Type B pancreatic cell (in vitro differentiated cells): ENCODE measurements at regions not wholly inside any gene's neighbourhood (a gene's known extent, or its start where the extent isn't known, plus 50 kb on each side); places are given as distances from the start of the nearest gene placed in this dataset.

Experiments
- DNase-seq: peaks from one replicate; pipeline ENCODE4 v3.0.0; 2021; ENCODE audit warnings: mixed read lengths; ENCODE audit not compliant: unreplicated experiment; ENCODE audit errors: extremely low spot score
- H3K27ac Mint-ChIP-seq: 2 replicates; pipeline ENCODE4 v1.8.0; 2021; ENCODE audit warnings: mild to moderate bottlenecking, mixed read lengths
- H3K27me3 Mint-ChIP-seq: 2 replicates; pipeline ENCODE4 v1.8.0; 2021; ENCODE audit warnings: mixed read lengths
- H3K36me3 Mint-ChIP-seq: 2 replicates; pipeline ENCODE4 v1.8.0; 2021; ENCODE audit warnings: mixed read lengths
- H3K4me1 Mint-ChIP-seq: one replicate; pipeline ENCODE4 v1.8.0; 2021; ENCODE audit warnings: mixed read lengths; ENCODE audit not compliant: unreplicated experiment
- H3K4me3 Mint-ChIP-seq: 2 replicates; pipeline ENCODE4 v1.8.0; 2021; ENCODE audit warnings: mild to moderate bottlenecking, mixed read lengths
- H3K9me3 Mint-ChIP-seq: 2 replicates; pipeline ENCODE4 v1.8.0; 2021; ENCODE audit warnings: mixed read lengths
- CTCF ChIP-seq: fragments of 200-600 bp; sonication (generic); conservative IDR thresholded peaks from 2 replicates; pipeline ENCODE4 v1.5.0; 2021; ENCODE audit warnings: antibody characterized with exemption, mild to moderate bottlenecking

GRCh38 chr11:104564921-104565582 is 333.2 kb downstream of the CASP12 start:
- Mint-ChIP-seq H3K27ac (no peak overlapping the region), H3K4me3 (no peak overlapping the region), H3K9me3 (peaks cover 12% of the 10 kb centered on the region), H3K27me3 (no peaks in the 10 kb centered on the region), H3K36me3 (no peaks in the 10 kb centered on the region), H3K4me1 (no peaks in the 10 kb centered on the region)
- DNase-seq, result no peak
- TF ChIP-seq CTCF, result no peak

GRCh38 chr11:104556606-104557301 is 341.5 kb downstream of the CASP12 start:
- no peak for TF ChIP-seq CTCF
- no peaks in the 10 kb centered on the region for H3K27me3 Mint-ChIP-seq
- no peaks in the 10 kb centered on the region for H3K36me3 Mint-ChIP-seq
- peaks cover 11% of the 10 kb centered on the region for H3K4me1 Mint-ChIP-seq
- H3K9me3 Mint-ChIP-seq, result no peaks in the 10 kb centered on the region
- no peak for DNase-seq
- no peak overlapping the region for H3K27ac Mint-ChIP-seq
- H3K4me3 Mint-ChIP-seq, result no peak overlapping the region

GRCh38 chr11:104549019-104549418 is 349.2 kb downstream of the CASP12 start:
- Mint-ChIP-seq H3K36me3 (no peaks in the 10 kb centered on the region), H3K4me3 (no peak overlapping the region), H3K27ac (no peak overlapping the region), H3K4me1 (no peaks in the 10 kb centered on the region), H3K9me3 (no peaks in the 10 kb centered on the region), H3K27me3 (no peaks in the 10 kb centered on the region)
- no peak for TF ChIP-seq CTCF
- DNase-seq, result no peak

- H3K36me3 Mint-ChIP-seq, result no peaks in the 10 kb centered on the region
- H3K27me3 Mint-ChIP-seq, result no peaks in the 10 kb centered on the region
- no peak for TF ChIP-seq CTCF
- no peak for DNase-seq
- H3K9me3 Mint-ChIP-seq, result no peaks in the 10 kb centered on the region
- H3K27ac Mint-ChIP-seq, result no peak overlapping the region
- H3K4me1 Mint-ChIP-seq, result no peaks in the 10 kb centered on the region
- no peak overlapping the region for H3K4me3 Mint-ChIP-seq
Measured at GRCh38 chr11:104547996-104548661, 350.1 kb downstream of the CASP12 start.

- H3K4me3 Mint-ChIP-seq, result no peak overlapping the region
- no peaks in the 10 kb centered on the region for H3K9me3 Mint-ChIP-seq
- no peaks in the 10 kb centered on the region for H3K27me3 Mint-ChIP-seq
- no peak for DNase-seq
- TF ChIP-seq CTCF, result no peak
- no peaks in the 10 kb centered on the region for H3K4me1 Mint-ChIP-seq
- H3K27ac Mint-ChIP-seq, result no peak overlapping the region
- H3K36me3 Mint-ChIP-seq, result no peaks in the 10 kb centered on the region
Measured at GRCh38 chr11:104546501-104546900, 351.8 kb downstream of the CASP12 start.
